ENCODE measurements at regions not wholly inside any gene's neighbourhood (a gene's known extent, or its start where the extent isn't known, plus 50 kb on each side); places are given as distances from the start of the nearest gene placed in this dataset.

GRCh38 chr13:24100188-24100587, 60.3 kb upstream of the SPATA13 start:
- TF ChIP-seq, protein P1, sequence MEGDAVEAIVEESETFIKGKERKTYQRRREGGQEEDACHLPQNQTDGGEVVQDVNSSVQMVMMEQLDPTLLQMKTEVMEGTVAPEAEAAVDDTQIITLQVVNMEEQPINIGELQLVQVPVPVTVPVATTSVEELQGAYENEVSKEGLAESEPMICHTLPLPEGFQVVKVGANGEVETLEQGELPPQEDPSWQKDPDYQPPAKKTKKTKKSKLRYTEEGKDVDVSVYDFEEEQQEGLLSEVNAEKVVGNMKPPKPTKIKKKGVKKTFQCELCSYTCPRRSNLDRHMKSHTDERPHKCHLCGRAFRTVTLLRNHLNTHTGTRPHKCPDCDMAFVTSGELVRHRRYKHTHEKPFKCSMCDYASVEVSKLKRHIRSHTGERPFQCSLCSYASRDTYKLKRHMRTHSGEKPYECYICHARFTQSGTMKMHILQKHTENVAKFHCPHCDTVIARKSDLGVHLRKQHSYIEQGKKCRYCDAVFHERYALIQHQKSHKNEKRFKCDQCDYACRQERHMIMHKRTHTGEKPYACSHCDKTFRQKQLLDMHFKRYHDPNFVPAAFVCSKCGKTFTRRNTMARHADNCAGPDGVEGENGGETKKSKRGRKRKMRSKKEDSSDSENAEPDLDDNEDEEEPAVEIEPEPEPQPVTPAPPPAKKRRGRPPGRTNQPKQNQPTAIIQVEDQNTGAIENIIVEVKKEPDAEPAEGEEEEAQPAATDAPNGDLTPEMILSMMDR (IDR thresholded peaks at IDR 0.05; ENCODE audit: low read depth, low read length) = no peak
- no peak for TF ChIP-seq EZH2phosphoT487 (IDR thresholded peaks at IDR 0.05; ENCODE audit: low read depth)

Data from OCI-LY3 (cell line).